Epithelial cell of esophagus (primary cell): ENCODE measurements at regions not wholly inside any gene's neighbourhood (a gene's known extent, or its start where the extent isn't known, plus 50 kb on each side); places are given as distances from the start of the nearest gene placed in this dataset.

Experiments
- DNase-seq: peaks from one replicate; pipeline ENCODE4 v3.0.0; 2010; ENCODE audit warnings: low read depth
- H3K4me3 ChIP-seq: 2 replicates; pipeline ENCODE4 v1.5.1; 2011; ENCODE audit warnings: mild to moderate bottlenecking, low read length, control low read depth
- TF ChIP-seq, protein P1 (sequence below): IDR thresholded peaks from 2 replicates; pipeline ENCODE4 v1.5.1; 2011; ENCODE audit warnings: low read depth, mild to moderate bottlenecking, low read length, control low read depth, inconsistent platforms; ENCODE audit not compliant: insufficient read depth; ENCODE audit errors: missing control alignments

DNA sequence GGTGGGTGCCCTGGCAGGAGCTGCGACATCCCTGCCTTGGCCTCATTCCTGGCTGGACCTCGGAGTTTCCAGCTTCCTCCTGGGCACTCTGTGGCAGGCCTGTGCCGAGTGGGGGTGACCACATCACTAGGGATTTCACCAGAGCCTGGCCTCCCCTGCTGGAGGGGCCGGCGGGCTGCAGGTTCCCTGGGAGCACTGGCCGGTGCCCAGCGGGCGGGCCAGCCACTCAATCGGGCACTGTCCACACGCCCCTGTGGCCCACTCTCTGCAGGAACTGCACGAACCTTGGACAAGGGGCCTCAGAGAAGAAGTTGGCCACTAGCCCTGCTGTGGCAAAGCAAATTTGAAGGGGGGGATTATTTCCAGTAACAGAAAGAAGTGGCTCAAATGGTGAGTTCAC is 110.7 kb upstream of the APCDD1 start:
- TF ChIP-seq, protein P1, sequence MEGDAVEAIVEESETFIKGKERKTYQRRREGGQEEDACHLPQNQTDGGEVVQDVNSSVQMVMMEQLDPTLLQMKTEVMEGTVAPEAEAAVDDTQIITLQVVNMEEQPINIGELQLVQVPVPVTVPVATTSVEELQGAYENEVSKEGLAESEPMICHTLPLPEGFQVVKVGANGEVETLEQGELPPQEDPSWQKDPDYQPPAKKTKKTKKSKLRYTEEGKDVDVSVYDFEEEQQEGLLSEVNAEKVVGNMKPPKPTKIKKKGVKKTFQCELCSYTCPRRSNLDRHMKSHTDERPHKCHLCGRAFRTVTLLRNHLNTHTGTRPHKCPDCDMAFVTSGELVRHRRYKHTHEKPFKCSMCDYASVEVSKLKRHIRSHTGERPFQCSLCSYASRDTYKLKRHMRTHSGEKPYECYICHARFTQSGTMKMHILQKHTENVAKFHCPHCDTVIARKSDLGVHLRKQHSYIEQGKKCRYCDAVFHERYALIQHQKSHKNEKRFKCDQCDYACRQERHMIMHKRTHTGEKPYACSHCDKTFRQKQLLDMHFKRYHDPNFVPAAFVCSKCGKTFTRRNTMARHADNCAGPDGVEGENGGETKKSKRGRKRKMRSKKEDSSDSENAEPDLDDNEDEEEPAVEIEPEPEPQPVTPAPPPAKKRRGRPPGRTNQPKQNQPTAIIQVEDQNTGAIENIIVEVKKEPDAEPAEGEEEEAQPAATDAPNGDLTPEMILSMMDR = no peak
- no peak for DNase-seq

DNA sequence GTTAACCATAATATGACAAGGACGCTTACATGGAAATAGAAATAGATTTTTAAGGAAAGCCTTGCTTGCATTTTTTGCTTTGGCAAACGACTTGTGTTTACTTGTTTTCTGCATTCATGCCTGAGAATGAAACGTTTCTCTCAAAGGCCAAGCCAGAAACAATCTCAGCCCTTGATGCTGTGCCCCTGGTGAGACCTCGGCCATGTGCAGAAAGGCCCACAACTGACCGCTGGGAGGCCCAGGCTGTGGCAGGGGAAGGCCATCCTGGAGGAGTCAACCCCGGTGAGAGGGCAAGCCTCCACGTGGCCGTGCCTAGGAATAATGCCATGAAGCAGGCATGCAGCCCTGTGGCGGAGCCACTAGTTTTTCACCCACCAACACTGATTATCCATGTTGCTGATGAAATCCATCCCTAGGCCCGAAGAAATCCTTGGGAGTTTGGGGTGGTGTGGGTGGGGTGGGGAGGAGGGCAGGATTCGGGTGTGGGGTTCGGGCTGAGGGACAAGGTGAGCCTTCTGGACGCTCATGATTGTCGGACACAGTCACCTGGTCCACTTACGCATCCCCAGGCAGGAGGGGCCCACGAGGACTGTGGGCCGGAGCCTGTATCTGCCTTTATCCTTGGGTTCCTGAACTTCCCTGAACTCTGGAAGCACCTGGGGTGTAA is 107.6 kb upstream of the APCDD1 start:
- no peak overlapping the region for H3K4me3 ChIP-seq
- TF ChIP-seq, protein P1 = no peak

More for the DNA sequence above, 110.7 kb upstream of the APCDD1 start:
- no peak overlapping the region for H3K4me3 ChIP-seq

DNA sequence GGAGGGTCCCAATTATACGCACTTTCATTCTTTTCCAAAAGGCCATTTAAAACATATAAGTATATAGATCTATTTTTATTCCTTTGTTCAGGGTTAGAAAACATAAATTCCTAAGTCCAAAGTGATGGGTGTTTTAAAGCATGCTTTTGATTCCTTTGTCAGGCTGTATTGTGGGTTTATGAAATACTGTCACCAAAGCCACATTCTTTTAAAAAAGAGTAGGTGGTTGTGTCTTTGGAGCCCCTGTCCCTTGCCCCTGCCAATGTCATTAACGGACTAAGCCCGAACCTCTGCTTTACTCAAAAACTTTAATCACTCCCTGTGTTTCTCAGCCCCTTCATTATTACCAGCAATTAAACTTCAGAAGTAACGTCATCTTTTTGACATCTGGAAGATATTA is 104.9 kb upstream of the APCDD1 start:
- DNase-seq = no peak
- H3K4me3 ChIP-seq = no peak overlapping the region
- TF ChIP-seq, protein P1 = no peak

More for the DNA sequence above, 107.6 kb upstream of the APCDD1 start:
- no peak for DNase-seq

DNA sequence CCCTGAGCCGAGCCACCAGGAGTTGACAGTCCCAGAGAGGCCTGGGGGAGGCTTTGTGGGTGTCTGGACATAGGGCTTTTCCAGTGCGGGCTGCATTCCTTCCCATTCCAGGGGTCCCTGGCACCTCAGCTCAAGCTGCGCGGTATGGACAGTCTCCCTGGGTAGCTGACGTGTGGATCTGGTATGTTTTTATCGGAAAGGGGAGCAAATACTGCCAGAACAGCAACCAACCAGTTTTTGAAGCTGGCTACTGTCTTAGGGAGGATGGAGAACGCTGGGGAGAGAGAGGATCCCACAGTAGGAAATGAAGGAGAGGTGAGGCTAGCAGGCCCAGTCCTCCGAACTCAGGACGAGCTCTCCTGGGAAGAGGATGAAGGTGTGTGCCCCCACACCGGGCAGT is 103.8 kb upstream of the APCDD1 start:
- TF ChIP-seq, protein P1 = no peak
- no peak overlapping the region for H3K4me3 ChIP-seq
- no peak for DNase-seq

DNA sequence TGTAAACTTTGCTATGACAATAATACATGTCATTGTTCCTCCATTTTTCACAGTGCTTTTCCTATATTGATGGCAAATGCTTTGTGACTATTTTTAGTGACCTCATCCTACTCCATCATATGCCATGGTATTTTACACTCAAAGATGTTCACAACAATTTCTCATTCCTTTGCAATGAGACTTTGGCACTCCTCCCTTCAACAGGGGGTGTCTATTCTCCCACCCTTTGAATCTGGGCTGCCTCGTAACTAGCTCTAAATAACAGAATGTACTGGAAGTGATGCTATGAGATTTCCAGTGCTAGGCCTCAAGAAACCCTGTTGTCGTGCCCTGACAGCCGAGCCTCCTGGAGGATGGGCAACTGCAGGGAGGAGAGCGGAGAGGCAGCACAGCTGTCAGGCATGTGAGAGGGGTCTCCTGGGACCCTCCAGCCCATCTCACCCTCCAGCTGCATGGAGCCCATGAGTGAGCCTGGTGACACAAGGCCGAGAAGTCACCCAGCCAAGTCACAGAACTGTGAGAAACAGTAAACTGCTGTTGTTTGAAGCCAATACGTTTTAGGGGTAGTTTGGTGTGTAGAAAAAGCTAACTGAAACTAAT is 103.1 kb upstream of the APCDD1 start:
- H3K4me3 ChIP-seq = no peak overlapping the region
- TF ChIP-seq, protein P1 = no peak
- DNase-seq = no peak

DNA sequence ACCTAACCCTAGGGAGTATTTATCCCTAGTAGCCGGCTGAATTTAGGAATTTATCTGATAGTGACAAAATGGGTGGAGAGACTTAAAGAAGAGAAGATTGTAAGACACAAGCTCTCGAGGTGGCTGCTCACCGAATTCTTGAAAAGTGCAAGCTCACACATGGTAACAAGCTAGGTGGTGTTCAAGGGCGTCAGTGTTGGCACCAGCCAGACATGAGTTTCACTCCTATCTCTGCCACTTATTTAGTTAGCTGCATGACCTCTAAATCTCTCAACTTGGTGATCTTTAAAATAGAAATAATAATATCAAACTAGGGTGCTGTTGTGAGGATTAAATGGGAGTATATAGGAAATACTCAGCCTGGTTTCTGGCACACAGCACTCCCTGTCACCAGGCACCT is 102.6 kb upstream of the APCDD1 start:
- TF ChIP-seq, protein P1 = no peak
- no peak for DNase-seq
- H3K4me3 ChIP-seq = no peak overlapping the region

DNA sequence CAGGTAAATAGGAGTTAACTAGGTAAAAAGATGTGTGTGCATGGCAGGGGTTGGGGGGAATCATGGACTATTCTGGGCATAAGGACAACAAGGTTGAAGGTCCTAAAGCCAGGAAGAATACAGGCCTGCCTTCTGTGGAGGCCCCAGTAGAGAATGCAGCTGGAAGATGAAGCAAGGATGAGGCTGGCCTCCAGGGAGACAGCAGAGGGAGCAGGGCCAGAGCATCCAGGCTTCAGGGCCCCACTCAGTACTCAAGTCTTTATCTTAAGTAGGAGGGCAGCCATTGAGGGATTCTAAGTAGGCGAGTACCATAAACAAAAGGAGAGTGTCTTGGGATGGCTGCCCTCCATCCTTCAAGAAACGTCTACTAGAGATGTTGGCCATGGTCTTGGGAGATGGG is 101.8 kb upstream of the APCDD1 start:
- TF ChIP-seq, protein P1 = no peak
- H3K4me3 ChIP-seq = no peak overlapping the region
- no peak for DNase-seq
